GM19372 (cell line): ENCODE measurements at regions not wholly inside any gene's neighbourhood (a gene's known extent, or its start where the extent isn't known, plus 50 kb on each side); places are given as distances from the start of the nearest gene placed in this dataset.

ENCODE experiments used
- ATAC-seq: cut with Tn5 transposase; IDR thresholded peaks from one replicate; pipeline ENCODE4 v1.9.1; 2021; ENCODE audit warnings: mild to moderate bottlenecking, low read depth, moderate library complexity; ENCODE audit not compliant: unreplicated experiment

- ATAC-seq: no peak
Observed at GRCh38 chr3:187821616-187822317, 76.5 kb upstream of the BCL6 start.

- ATAC-seq: no peak
Observed at GRCh38 chr3:187822402-187822801, 77.1 kb upstream of the BCL6 start.

- ATAC-seq: no peak
Observed at GRCh38 chr3:187823746-187824145, 78.5 kb upstream of the BCL6 start.

- ATAC-seq: no peak
Observed at GRCh38 chr3:187827723-187828122, 82.5 kb upstream of the BCL6 start.

- ATAC-seq: no peak
Observed at GRCh38 chr3:187828579-187829452, 83.5 kb upstream of the BCL6 start.

GRCh38 chr3:187830181-187830580 is 84.9 kb upstream of the BCL6 start:
- no peak for ATAC-seq

GRCh38 chr3:187831125-187832051 is 86.1 kb upstream of the BCL6 start:
- no peak for ATAC-seq

- ATAC-seq: no peak
Observed at GRCh38 chr3:187832202-187832601, 86.9 kb upstream of the BCL6 start.

- ATAC-seq: no peak
Observed at GRCh38 chr3:187833375-187833774, 88.1 kb upstream of the BCL6 start.

- ATAC-seq: no peak
Observed at GRCh38 chr3:187833799-187834578, 88.7 kb upstream of the BCL6 start.

- no peak for ATAC-seq
Observed at GRCh38 chr3:187836823-187837770, 91.8 kb upstream of the BCL6 start.

- no peak for ATAC-seq
Observed at GRCh38 chr3:187838016-187838540, 92.8 kb upstream of the BCL6 start.

GRCh38 chr3:187839422-187839821 is 94.2 kb upstream of the BCL6 start:
- ATAC-seq: no peak

- ATAC-seq: no peak
Observed at GRCh38 chr3:187840856-187841255, 95.6 kb upstream of the BCL6 start.

- ATAC-seq: no peak
Observed at GRCh38 chr3:187841560-187841959, 96.3 kb upstream of the BCL6 start.

- no peak for ATAC-seq
Observed at GRCh38 chr3:187843654-187844053, 98.4 kb upstream of the BCL6 start.

- no peak for ATAC-seq
Observed at GRCh38 chr3:187844708-187845107, 99.4 kb upstream of the BCL6 start.

- no peak for ATAC-seq
Observed at GRCh38 chr3:187845826-187846225, 100.6 kb upstream of the BCL6 start.

GRCh38 chr3:187848401-187848800 is 103.1 kb upstream of the BCL6 start:
- no peak for ATAC-seq
